ENCODE measurements at regions not wholly inside any gene's neighbourhood (a gene's known extent, or its start where the extent isn't known, plus 50 kb on each side); places are given as distances from the start of the nearest gene placed in this dataset.

DNA sequence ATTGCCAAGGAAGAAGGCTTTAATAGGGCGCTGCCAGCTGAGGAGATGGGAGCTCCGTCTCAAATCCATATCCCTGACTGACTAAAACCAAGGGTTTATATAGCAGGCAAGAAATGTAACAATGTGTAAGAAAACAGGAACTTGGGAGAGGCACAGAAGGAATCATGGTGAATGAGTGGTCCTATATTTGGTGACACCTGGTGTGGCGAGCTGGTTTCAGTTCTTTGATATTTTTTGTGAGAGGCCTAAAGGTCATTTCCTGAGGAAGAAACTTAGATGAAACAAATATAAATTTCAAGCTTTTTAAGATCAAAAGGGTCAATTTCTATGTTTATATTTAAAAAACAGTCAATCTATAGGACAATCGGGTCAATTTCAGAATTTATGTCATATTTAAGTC lies 826.3 kb downstream of the SLITRK6 start:
- Histone ChIP-seq H3K36me3 (no peaks in the 10 kb centered on the region), H3K4me1 (no peaks in the 10 kb centered on the region; the same call in 1 of the 2 replicates), H3K9me3 (no peaks in the 10 kb centered on the region), H3K4me3 (ENCODE audit: low read depth, low read length) (no peak overlapping the region), H3K27me3 (no peaks in the 10 kb centered on the region)
- DNase-seq, result no peak
- no peak for TF ChIP-seq CTCF (IDR thresholded peaks at IDR 0.05; ENCODE audit: low read depth, low read length)

GRCh38 chr13:84962849-84963248 lies 836.4 kb downstream of the SLITRK6 start:
- Histone ChIP-seq H3K4me1 (peaks cover 3% of the 10 kb centered on the region; the same call in 1 of the 2 replicates), H3K36me3 (no peaks in the 10 kb centered on the region), H3K9me3 (no peaks in the 10 kb centered on the region), H3K27me3 (no peaks in the 10 kb centered on the region), H3K4me3 (ENCODE audit: low read depth, low read length) (no peak overlapping the region)
- TF ChIP-seq CTCF (IDR thresholded peaks at IDR 0.05; ENCODE audit: low read depth, low read length), result no peak
- DNase-seq, result no peak

GRCh38 chr13:84962141-84962750 lies 837.0 kb downstream of the SLITRK6 start:
- Histone ChIP-seq H3K27me3 (no peaks in the 10 kb centered on the region), H3K9me3 (no peaks in the 10 kb centered on the region), H3K36me3 (no peaks in the 10 kb centered on the region), H3K4me3 (ENCODE audit: low read depth, low read length) (no peak overlapping the region), H3K4me1 (peaks cover 5% of the 10 kb centered on the region; the same call in 1 of the 2 replicates)
- TF ChIP-seq CTCF (IDR thresholded peaks at IDR 0.05; ENCODE audit: low read depth, low read length), result no peak
- DNase-seq, result peak; percentile 17

DNA sequence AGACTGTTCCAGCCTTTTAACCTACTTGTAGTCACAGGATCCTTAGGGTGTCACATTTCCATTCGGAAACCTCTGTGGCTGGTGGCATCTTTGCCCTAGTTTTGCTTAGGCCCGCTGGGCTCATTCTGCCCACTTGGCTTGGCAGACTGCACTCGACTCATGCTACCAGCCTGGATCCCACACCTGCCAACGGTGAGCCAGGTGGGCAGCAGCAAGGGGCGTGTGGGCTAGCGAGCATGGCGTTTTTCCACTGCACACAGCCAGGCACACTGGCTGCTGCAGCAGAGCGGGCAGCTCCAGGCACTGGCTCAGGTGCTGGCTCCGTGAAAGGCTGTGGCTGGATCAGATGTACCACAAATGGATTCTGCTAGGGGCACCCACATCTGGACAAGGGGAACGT lies 838.2 kb downstream of the SLITRK6 start:
- Histone ChIP-seq H3K36me3 (no peaks in the 10 kb centered on the region), H3K4me1 (peaks cover 5% of the 10 kb centered on the region; the same call in 1 of the 2 replicates), H3K4me3 (ENCODE audit: low read depth, low read length) (no peak overlapping the region), H3K27me3 (no peaks in the 10 kb centered on the region), H3K9me3 (no peaks in the 10 kb centered on the region)
- no peak for TF ChIP-seq CTCF (IDR thresholded peaks at IDR 0.05; ENCODE audit: low read depth, low read length)
- no peak for DNase-seq

- TF ChIP-seq CTCF (IDR thresholded peaks at IDR 0.05; ENCODE audit: low read depth, low read length), result no peak
- Histone ChIP-seq H3K4me1 (peaks cover 5% of the 10 kb centered on the region; the same call in 1 of the 2 replicates), H3K4me3 (ENCODE audit: low read depth, low read length) (no peak overlapping the region), H3K36me3 (no peaks in the 10 kb centered on the region), H3K9me3 (no peaks in the 10 kb centered on the region), H3K27me3 (no peaks in the 10 kb centered on the region)
- no peak for DNase-seq
Measured at GRCh38 chr13:84959818-84960217, 839.4 kb downstream of the SLITRK6 start.

DNA sequence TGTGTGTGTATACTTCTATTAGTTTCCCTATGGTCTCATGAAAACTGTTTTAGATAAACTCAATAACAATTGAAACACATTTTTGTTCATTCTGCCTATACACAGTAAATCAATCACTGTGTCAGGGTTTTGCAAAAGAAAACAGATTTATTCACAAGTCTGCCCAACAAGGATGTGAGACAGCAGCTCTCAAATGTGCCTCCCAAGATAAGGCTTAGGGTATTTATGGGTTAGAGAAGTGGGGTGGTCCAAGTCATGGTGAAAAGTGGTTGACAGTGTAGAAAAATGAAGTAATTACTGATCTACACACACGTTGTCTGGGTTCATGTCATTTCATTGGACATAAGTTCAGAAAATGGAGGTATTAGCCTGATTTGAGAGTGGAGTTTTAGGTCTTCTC lies 844.6 kb downstream of the SLITRK6 start:
- Histone ChIP-seq H3K9me3 (no peaks in the 10 kb centered on the region), H3K4me3 (ENCODE audit: low read depth, low read length) (no peak overlapping the region), H3K36me3 (no peaks in the 10 kb centered on the region), H3K27me3 (no peaks in the 10 kb centered on the region), H3K4me1 (peaks cover 8% of the 10 kb centered on the region; the same call in 1 of the 2 replicates)
- TF ChIP-seq CTCF (IDR thresholded peaks at IDR 0.05; ENCODE audit: low read depth, low read length), result no peak
- no peak for DNase-seq

All from BE2C (cell line).